ENCODE measurements at regions not wholly inside any gene's neighbourhood (a gene's known extent, or its start where the extent isn't known, plus 50 kb on each side); places are given as distances from the start of the nearest gene placed in this dataset.
"Not testable (repeated sequence)": the region's sequence is repeated elsewhere in the genome, so short reads cannot be mapped to it uniquely, and the experiment has no call there.

DNA sequence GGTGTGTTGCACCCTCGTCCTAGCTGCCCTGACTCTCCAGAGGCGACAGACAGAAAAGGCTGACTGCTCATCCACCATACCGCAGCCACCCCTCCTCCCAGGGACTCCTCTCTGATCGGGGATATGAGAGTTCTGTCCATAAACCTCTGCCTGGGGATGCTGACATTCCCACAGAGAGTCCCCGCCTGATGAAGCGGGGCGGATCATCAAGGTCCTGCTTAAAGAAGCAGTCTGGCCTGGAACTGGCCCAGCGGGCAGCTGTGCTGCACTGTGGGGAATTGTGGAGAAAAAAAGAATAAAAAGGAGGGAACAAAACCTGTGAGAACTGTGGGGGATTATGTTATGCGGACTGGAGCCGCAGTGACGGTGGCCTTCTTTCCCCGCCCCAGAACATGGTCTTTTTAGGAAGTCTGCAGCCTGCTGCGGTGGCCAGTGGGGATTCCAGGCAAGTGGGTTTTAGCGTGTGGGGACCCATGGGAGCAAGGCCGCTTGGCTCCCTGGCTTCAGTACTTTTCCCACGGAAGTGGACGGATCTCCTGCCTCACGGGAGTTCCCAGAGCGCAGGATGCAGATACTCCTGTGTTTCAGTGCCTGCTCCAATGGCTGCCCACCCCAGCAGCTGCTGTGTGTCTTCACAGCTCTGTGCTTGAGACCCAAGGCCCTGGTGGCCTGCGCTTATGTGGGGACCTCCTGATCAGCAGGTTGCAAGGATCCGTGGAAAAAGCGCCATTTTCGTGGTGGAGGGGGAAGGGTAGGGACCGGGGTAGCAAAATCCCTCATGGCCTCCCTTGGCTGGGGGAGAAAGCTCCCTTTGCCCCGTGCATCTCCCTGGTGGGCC is 1456.2 kb upstream of the SLC10A2 start:
- no peak for TF ChIP-seq ZNF274 (IDR thresholded peaks at IDR 0.05; ENCODE audit: low read depth, low read length)
- no peak overlapping the region for H3K4me3 ChIP-seq (ENCODE audit: low read length)

DNA sequence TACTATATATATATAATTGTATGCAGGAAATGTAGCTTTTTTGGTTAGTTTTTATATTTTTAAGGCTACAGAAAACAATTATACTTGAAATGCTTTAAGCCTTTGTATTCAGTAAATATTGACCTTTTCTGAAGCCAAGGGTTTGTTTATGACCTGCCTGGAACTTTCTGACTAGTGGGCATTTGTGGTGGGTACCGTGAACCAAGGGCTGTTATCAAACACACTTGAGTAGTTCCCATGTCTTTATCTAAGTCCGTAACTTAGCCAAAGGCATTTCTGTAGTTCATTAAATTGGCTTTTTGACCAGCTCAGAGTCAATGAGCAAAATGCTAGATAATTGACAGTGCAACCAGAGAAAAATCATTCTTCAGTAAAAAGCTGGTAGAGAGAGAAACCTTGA is 1444.2 kb upstream of the SLC10A2 start:
- TF ChIP-seq ZNF274 (IDR thresholded peaks at IDR 0.05; ENCODE audit: low read depth, low read length), result no peak

DNA sequence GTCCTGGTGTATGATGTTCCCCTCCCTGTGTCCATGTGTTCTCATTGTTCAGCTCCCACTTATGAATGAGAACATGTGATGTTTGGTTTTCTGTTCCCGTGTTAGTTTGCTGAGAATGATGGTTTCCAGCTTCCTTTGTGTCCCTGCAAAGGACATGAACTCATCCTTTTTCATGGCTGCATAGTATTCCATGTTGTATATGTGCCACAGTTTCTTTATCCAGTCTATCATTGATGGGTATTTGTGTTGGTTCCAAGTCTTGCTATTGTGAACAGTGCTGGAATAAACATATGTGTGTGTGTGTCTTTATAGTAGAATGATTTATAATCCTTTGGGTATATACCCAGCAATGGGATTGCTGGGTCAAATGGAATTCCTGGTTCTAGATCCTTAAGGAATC is 1427.3 kb upstream of the SLC10A2 start:
- H3K4me3 ChIP-seq (ENCODE audit: low read length), result not testable (repeated sequence)

More for the DNA sequence above, 1444.2 kb upstream of the SLC10A2 start:
- H3K4me3 ChIP-seq (ENCODE audit: low read length), result no peak overlapping the region

DNA sequence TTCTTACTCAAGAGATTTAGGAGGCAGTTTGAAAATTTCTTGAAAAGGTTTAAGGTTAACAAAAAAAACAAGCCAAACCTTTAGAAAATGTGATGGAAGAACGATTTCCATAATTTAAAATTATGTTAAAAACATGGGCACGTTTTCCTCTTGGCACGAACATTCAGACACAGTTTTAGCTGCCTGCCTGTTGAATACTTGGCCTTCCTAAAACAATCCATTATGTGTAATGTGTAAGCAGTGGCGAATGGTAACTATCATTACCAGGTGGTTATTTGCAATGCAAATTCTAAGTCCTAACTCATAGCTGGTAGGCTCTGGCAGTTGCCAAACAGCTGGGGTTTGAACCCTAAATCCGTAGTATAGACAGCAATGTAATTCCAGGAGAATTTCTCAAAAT is 1425.7 kb upstream of the SLC10A2 start:
- no peak overlapping the region for H3K4me3 ChIP-seq (ENCODE audit: low read length)
- TF ChIP-seq ZNF274 (IDR thresholded peaks at IDR 0.05; ENCODE audit: low read depth, low read length), result no peak

DNA sequence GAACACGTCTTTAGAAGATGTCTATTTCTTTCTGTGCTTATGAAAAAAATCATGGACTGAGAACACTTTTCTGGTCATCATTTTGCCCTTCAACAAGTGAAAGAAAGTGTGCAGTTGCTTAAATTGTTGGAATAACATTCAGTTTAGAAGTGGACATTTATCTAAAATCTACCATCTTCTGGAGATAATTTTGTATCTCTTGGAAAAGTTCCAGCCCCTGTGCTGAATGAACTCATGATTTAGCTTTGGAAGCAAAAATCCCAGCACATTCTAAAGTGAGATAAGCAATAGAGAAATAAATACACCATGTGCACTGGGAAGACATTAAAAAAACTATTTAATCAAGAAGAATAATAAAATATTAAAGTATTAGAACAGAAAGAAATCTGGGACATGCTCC is 1420.8 kb upstream of the SLC10A2 start:
- TF ChIP-seq ZNF274 (IDR thresholded peaks at IDR 0.05; ENCODE audit: low read depth, low read length), result no peak
- H3K4me3 ChIP-seq (ENCODE audit: low read length), result no peak overlapping the region

DNA sequence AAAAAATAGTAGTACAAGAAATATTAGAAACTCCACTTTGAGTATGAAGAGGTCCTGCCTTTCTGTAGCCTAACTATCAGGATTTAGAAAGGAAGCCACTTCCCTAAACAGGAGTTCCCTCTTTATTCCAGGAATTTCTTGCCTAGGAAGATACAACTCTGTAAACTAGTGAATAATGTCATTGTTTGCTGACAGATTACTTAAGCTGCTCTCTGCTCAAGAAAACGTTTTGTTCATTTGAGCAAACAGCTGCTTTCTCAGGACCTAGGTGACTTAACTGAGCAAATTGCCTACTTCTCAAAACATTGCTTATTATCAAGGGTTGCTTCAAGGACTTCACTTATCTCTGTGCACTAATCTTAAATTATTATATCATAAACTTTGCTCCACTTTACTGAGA is 1419.4 kb upstream of the SLC10A2 start:
- TF ChIP-seq ZNF274 (IDR thresholded peaks at IDR 0.05; ENCODE audit: low read depth, low read length), result no peak
- no peak overlapping the region for H3K4me3 ChIP-seq (ENCODE audit: low read length)

DNA sequence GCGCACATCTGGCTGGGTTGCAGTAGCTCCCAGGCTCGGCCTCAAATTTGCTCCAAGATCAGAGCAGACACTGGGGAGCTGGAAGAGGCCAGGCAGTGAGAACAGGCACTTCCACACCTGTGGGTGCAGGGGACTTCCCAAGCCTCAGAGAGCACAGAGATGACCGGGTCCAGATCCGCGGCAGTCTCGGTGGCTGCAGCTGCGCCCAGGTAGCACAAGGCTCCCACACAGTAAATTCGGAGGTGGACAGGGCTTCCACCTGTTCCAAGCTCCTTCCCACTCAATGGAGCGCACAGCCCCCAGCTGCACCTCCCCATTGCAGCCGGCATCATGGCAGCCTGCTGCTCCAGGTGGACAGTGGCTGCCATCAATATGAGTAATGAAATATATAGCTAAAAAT is 1417.4 kb upstream of the SLC10A2 start:
- no peak for TF ChIP-seq ZNF274 (IDR thresholded peaks at IDR 0.05; ENCODE audit: low read depth, low read length)
- no peak overlapping the region for H3K4me3 ChIP-seq (ENCODE audit: low read length)

DNA sequence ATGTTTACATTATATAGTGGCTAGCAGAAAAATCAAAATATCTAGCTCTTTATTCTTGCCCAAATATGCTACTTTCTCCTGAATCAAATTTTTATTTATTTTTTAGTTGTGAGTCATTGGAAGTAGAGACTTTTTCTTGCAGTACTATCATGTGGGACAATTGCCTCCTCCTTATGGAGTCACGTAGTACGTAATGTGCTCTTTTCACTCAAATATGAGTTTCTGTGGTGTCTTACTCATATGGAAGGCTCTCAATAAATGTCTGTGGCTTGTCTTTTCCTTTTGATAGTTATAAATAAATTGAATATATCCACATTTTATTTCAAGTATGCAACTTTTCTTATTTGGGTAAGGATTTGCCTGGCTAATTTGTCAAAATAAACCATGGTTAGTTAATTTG is 1411.0 kb upstream of the SLC10A2 start:
- TF ChIP-seq ZNF274 (IDR thresholded peaks at IDR 0.05; ENCODE audit: low read depth, low read length), result no peak

DNA sequence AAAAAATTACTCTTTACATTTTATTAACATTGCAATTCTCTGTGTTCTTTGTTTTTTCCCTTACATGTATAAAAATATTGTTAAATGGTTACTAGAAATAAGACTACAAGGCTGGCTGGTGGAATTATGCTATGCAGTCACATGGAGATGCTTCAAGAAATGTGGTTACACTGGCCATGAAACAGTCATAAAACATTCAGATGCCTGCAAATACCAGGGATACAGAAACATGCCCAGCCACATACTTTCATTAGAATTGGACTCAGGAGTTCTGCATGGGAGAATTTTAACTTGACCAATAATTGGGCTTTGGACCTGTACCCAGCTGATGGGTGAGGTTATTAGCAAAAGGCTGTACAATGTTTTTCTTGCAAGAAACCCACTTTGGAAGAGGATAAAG is 1407.7 kb upstream of the SLC10A2 start:
- no peak overlapping the region for H3K4me3 ChIP-seq (ENCODE audit: low read length)
- no peak for TF ChIP-seq ZNF274 (IDR thresholded peaks at IDR 0.05; ENCODE audit: low read depth, low read length)

More for the DNA sequence above, 1411.0 kb upstream of the SLC10A2 start:
- no peak overlapping the region for H3K4me3 ChIP-seq (ENCODE audit: low read length)

DNA sequence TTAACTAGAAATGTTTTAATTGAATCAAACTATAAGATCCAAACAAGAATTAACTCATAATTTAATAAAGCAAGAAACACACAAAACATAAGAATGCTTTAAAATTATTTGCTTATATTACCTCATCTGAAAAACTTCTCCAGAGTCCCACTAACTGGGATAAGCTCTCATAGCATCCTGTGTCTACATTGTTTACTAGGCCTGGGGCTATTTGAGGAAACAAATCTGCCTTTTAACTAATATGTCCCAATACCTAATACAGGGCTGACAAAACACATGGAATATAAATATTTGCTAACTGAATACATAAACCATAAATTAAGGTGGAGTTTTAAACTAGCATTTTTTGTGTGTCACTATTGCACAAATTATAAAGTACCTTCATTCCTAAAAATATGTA is 1399.8 kb upstream of the SLC10A2 start:
- no peak overlapping the region for H3K4me3 ChIP-seq (ENCODE audit: low read length)
- no peak for TF ChIP-seq ZNF274 (IDR thresholded peaks at IDR 0.05; ENCODE audit: low read depth, low read length)

DNA sequence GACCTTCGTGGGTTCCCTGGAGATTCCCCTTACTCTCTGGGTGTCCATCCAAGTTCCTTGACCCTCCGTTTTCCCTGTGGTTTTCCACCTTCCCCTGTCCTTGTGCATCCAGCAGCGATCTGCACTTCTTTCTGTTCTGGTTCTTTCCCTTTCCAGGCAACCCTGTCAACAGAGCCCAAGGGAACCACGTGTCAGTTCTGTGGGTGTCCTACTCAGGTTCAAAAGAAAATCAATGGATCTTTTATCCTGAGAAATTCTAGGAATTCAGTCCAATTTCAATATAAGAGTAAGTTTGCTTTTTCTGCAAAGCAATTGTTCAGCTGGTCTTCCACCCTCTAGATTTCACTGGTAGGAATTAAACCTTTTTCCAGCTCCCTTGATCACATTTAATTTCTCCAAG is 1394.8 kb upstream of the SLC10A2 start:
- TF ChIP-seq ZNF274 (IDR thresholded peaks at IDR 0.05; ENCODE audit: low read depth, low read length), result no peak

DNA sequence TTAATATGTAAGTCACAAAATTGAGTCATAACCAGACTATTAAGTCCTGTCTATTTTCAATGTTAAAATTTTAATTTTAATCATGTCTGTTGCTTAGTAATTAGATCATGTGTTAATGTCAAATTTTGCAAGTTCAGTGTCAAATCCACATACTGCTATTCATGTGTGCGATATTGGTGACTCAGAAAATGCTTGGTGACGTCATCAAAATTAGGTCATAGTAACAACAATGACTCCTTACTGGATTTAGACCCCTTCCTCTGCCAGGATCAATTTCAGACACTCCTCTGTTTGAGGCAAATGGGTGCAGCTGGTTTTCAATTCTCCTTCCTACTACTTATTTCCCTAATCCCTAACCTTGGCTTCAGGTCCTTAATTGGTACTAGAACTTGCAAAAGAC is 1394.3 kb upstream of the SLC10A2 start:
- no peak overlapping the region for H3K4me3 ChIP-seq (ENCODE audit: low read length)
- no peak for TF ChIP-seq ZNF274 (IDR thresholded peaks at IDR 0.05; ENCODE audit: low read depth, low read length)

More for the DNA sequence above, 1394.8 kb upstream of the SLC10A2 start:
- no peak overlapping the region for H3K4me3 ChIP-seq (ENCODE audit: low read length)

DNA sequence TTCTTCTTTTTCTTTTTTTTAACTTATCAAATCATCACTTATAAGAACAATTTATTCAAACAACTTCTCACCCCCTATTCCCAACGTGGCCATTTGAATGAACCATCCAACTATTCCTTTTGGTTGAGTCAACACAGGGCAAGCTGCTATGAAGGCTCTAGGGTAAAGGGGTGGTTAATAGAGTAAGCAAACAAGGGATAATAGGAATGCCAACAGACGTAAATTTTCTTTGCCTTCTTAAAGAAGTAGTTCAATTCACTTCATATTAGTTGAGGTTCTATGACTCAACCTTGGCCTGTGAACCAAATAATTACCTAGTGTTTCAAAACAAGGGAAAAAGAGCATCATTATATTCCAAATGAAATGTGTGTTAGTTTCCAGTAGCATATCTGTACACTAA is 1383.8 kb upstream of the SLC10A2 start:
- H3K4me3 ChIP-seq (ENCODE audit: low read length), result no peak overlapping the region
- no peak for TF ChIP-seq ZNF274 (IDR thresholded peaks at IDR 0.05; ENCODE audit: low read depth, low read length)

DNA sequence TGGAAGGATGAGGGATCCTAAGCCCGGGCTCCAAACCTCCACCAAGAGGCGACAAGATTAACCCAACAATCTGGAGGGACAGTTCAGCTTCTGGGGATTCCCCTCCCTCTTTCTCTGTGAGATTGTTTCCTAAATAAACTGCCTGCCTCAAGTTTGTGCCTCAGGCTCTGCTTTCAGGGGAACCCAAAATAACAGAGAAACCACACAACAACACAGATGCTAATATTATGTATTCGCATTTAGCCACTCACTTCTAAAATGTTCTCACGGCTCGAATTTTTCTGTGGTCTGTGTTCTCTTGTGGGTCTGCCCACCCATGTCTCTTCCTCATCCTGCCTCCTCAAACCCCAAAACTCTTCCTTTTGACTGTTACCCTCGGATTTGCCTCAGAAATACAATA is 1381.1 kb upstream of the SLC10A2 start:
- TF ChIP-seq ZNF274 (IDR thresholded peaks at IDR 0.05; ENCODE audit: low read depth, low read length), result no peak

DNA sequence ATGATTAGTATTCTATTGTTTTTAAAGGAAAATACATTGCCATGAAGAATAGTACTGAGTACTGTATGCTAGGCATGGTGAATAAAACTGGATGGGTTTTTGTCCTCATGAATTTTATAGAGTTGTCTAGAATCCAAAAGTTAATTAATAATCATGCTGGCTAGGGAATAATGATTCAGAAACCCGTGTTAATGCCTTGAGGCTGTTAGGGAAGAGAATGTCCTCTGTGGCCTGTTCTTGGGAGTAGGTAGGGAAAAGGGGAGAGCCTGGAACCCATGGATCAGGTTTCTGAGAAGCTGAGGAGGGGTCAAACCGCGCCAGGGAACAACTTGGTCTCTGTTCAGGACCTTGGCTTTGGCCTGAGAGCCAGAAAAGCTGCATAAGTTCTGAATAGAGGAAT is 1376.3 kb upstream of the SLC10A2 start:
- no peak for TF ChIP-seq ZNF274 (IDR thresholded peaks at IDR 0.05; ENCODE audit: low read depth, low read length)
- H3K4me3 ChIP-seq (ENCODE audit: low read length), result no peak overlapping the region

More for the DNA sequence above, 1381.1 kb upstream of the SLC10A2 start:
- no peak overlapping the region for H3K4me3 ChIP-seq (ENCODE audit: low read length)

DNA sequence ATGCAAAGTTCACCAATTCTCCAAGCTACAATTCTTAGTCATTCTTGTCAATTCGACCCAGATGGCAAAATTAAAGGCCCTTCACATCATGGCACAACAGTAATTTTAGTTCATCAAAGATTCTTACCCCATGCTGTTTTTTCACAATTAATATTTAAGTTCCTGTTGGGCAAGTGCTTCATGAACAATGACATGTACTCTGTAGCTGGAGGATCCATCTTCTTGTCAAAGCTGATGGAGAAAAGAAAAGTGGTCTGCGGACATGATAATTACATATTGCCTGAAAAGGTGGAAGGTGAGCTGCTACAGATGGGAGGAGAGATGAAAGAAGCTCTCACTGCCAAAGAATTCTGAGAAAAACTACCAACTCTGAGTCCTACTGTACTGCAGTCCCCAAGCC is 1370.3 kb upstream of the SLC10A2 start:
- H3K4me3 ChIP-seq (ENCODE audit: low read length), result no peak overlapping the region
- no peak for TF ChIP-seq ZNF274 (IDR thresholded peaks at IDR 0.05; ENCODE audit: low read depth, low read length)

Data from GM08714 (cell line).